ENCODE measurements at regions not wholly inside any gene's neighbourhood (a gene's known extent, or its start where the extent isn't known, plus 50 kb on each side); places are given as distances from the start of the nearest gene placed in this dataset.

DNA sequence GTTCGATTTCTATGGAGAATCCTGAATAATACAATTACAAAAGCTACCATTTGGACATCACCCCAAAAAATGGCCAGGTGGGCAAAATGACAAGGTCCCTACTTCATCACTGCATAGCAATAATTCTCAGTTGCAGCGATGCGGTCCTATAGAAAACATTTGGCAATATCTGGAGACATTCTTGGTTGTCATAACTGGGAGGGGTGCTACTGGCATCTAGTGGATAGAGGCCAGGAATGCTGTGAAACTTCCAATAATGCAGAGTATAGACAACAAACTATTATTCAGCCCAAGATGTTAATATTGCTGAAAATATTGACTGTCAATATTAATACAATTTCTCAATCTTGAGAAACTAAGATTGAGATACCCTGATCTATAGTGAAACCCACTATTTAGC lies 637.8 kb upstream of the PKDCC start:
- Histone ChIP-seq H3K36me3 (replicated peaks in 1 of 2; ENCODE audit: control insufficient read depth in 1 of 2, insufficient read depth in 2 of 2, low read length in 2 of 2) (no peaks in the 10 kb centered on the region), H3K4me2 (replicated peaks; ENCODE audit: extremely low read depth, low read length, poor library complexity, severe bottlenecking) (no peak overlapping the region), H3K4me1 (ENCODE audit: control insufficient read depth in 1 of 2, insufficient read depth in 2 of 2, low read length in 2 of 2) (no peaks in the 10 kb centered on the region), H2AFZ (ENCODE audit: insufficient read depth, low read depth, low read length, poor library complexity, severe bottlenecking) (no peak overlapping the region), H3K27ac (ENCODE audit: low read depth in 1 of 2, low read length in 2 of 2) (no peak overlapping the region), H3K9ac (ENCODE audit: insufficient read depth, low read length, poor library complexity, severe bottlenecking) (no peak overlapping the region), H3K9me3 (replicated peaks in 1 of 2; ENCODE audit: control insufficient read depth in 1 of 2, insufficient read depth in 1 of 2, low read length in 2 of 2) (no peaks in the 10 kb centered on the region), H4K20me1 (ENCODE audit: insufficient read depth, low read length) (no peaks in the 10 kb centered on the region), H3K27me3 (ENCODE audit: control insufficient read depth in 2 of 2, insufficient read depth in 2 of 2, low read length in 2 of 2) (no peaks in the 10 kb centered on the region), H3K4me3 (replicated peaks in 1 of 3; ENCODE audit: low read depth in 2 of 3, low read length in 3 of 3) (no peak overlapping the region), H3K79me2 (ENCODE audit: insufficient read depth, low read length) (no peaks in the 10 kb centered on the region)
- Mint-ChIP-seq H3K4me1 (no peaks in the 10 kb centered on the region), H3K27ac (no peak overlapping the region), H3K36me3 (no peaks in the 10 kb centered on the region), H3K27me3 (ENCODE audit: low read depth in 3 of 3) (peaks cover 0 to 2% (median 1%) of the 10 kb centered on the region in 3 donors), H3K4me3 (no peak overlapping the region), H3K9me3 (no peaks in the 10 kb centered on the region)
- intact Hi-C loops (cut with micrococcal nuclease): loop anchor here (5.0 to 10.0 kb wide), 2 partner anchors 372 to 375 kb away; no protein-coding TSS in a partner anchor
- TF ChIP-seq CTCF (IDR thresholded peaks at IDR 0.05): no peak
- DNase-seq: no peak
- WGBS (ENCODE audit: insufficient coverage): no CpG with 5 or more reads among the region's 3 CpGs

GRCh38 chr2:41413813-41414485 lies 633.9 kb upstream of the PKDCC start:
- no peaks in the 10 kb centered on the region for H4K20me1 ChIP-seq (ENCODE audit: insufficient read depth, low read length)
- no peak for TF ChIP-seq CTCF (IDR thresholded peaks at IDR 0.05)
- no peaks in the 10 kb centered on the region for H3K36me3 ChIP-seq (replicated peaks in 1 of 2; ENCODE audit: control insufficient read depth in 1 of 2, insufficient read depth in 2 of 2, low read length in 2 of 2)
- no peak overlapping the region for H3K9ac ChIP-seq (ENCODE audit: insufficient read depth, low read length, poor library complexity, severe bottlenecking)
- H2AFZ ChIP-seq (ENCODE audit: insufficient read depth, low read depth, low read length, poor library complexity, severe bottlenecking): no peak overlapping the region
- H3K36me3 Mint-ChIP-seq: no peaks in the 10 kb centered on the region
- H3K27ac ChIP-seq (ENCODE audit: low read depth in 1 of 2, low read length in 2 of 2): no peak overlapping the region
- H3K4me2 ChIP-seq (replicated peaks; ENCODE audit: extremely low read depth, low read length, poor library complexity, severe bottlenecking): no peak overlapping the region
- no peak overlapping the region for H3K4me3 ChIP-seq (replicated peaks in 1 of 3; ENCODE audit: low read depth in 2 of 3, low read length in 3 of 3)
- no peaks in the 10 kb centered on the region for H3K27me3 ChIP-seq (ENCODE audit: control insufficient read depth in 2 of 2, insufficient read depth in 2 of 2, low read length in 2 of 2)
- whole genome bisulfite sequencing (ENCODE audit: insufficient coverage): 100% methylated on average over 2 of the region's 4 CpGs
- intact Hi-C loops (cut with micrococcal nuclease): loop anchor here (5.0 to 10.0 kb wide), 2 partner anchors 368 to 371 kb away; no protein-coding TSS in a partner anchor
- peaks cover 0 to 1% (median 0%) of the 10 kb centered on the region in 3 donors for H3K27me3 Mint-ChIP-seq (ENCODE audit: low read depth in 3 of 3)
- no peaks in the 10 kb centered on the region for H3K79me2 ChIP-seq (ENCODE audit: insufficient read depth, low read length)
- DNase-seq: no peak
- H3K4me3 Mint-ChIP-seq: no peak overlapping the region
- H3K9me3 ChIP-seq (replicated peaks in 1 of 2; ENCODE audit: control insufficient read depth in 1 of 2, insufficient read depth in 1 of 2, low read length in 2 of 2): no peaks in the 10 kb centered on the region
- H3K4me1 ChIP-seq (ENCODE audit: control insufficient read depth in 1 of 2, insufficient read depth in 2 of 2, low read length in 2 of 2): no peaks in the 10 kb centered on the region
- H3K27ac Mint-ChIP-seq: no peak overlapping the region
- no peaks in the 10 kb centered on the region for H3K4me1 Mint-ChIP-seq
- no peaks in the 10 kb centered on the region for H3K9me3 Mint-ChIP-seq
